ENCODE measurements at regions not wholly inside any gene's neighbourhood (a gene's known extent, or its start where the extent isn't known, plus 50 kb on each side); places are given as distances from the start of the nearest gene placed in this dataset.

- no peaks in the 10 kb centered on the region for H3K4me1 Mint-ChIP-seq
- Histone ChIP-seq H3K56ac (ENCODE audit: insufficient read length, low read depth, low read length) (no peak overlapping the region), H3K23me2 (ENCODE audit: insufficient read length, low read depth, low read length, poor library complexity, severe bottlenecking) (no peaks in the 10 kb centered on the region), H4K8ac (replicated peaks; ENCODE audit: insufficient read length, low read depth, low read length) (no peak overlapping the region), H2BK20ac (ENCODE audit: low read depth, low read length, poor library complexity, severe bottlenecking) (no peak overlapping the region), H3T11ph (ENCODE audit: low read length) (no peak overlapping the region), H3K79me2 (ENCODE audit: insufficient read depth, low read length) (no peaks in the 10 kb centered on the region), H3K79me1 (ENCODE audit: insufficient read depth, low read depth, low read length, poor library complexity, severe bottlenecking) (no peaks in the 10 kb centered on the region), H2BK120ac (ENCODE audit: low read depth, low read length, poor library complexity, severe bottlenecking) (no peak overlapping the region), H3K27me3 (ENCODE audit: insufficient read depth, low read length) (no peaks in the 10 kb centered on the region), H2BK15ac (ENCODE audit: low read depth, low read length) (no peak overlapping the region), H3K4ac (ENCODE audit: low read depth, low read length) (no peak overlapping the region), H3K27ac (ENCODE audit: insufficient read length, low read depth, low read length) (no peak overlapping the region), H3K4me1 (ENCODE audit: insufficient read depth, low read length) (no peaks in the 10 kb centered on the region), H2AK5ac (ENCODE audit: insufficient read length, low read length) (no peak overlapping the region), H2AFZ (ENCODE audit: low read length) (no peak overlapping the region), H4K5ac (ENCODE audit: insufficient read length, low read depth, low read length) (no peak overlapping the region), H3K23ac (ENCODE audit: insufficient read length, low read depth, low read length) (no peak overlapping the region), H3K4me2 (ENCODE audit: insufficient read depth, insufficient read length, low read length) (no peak overlapping the region), H3K9me3 (ENCODE audit: control insufficient read depth, low read depth, low read length) (no peaks in the 10 kb centered on the region), H4K91ac (ENCODE audit: insufficient read length, low read depth, low read length) (no peak overlapping the region), H4K20me1 (ENCODE audit: control insufficient read depth, insufficient read depth, insufficient read length) (no peaks in the 10 kb centered on the region), H2BK12ac (ENCODE audit: insufficient read length, low read depth, low read length) (no peak overlapping the region), H3K14ac (ENCODE audit: insufficient read depth, low read length) (no peak overlapping the region), H3K18ac (ENCODE audit: insufficient read length, low read depth, low read length) (no peak overlapping the region), H3K9ac (ENCODE audit: extremely low read depth, insufficient read length, low read length) (no peak overlapping the region), H2BK5ac (ENCODE audit: insufficient read length, low read length) (no peak overlapping the region)
- H3K27me3 Mint-ChIP-seq (ENCODE audit: low read depth), result no peaks in the 10 kb centered on the region
- WGBS (ENCODE audit: extremely low coverage, insufficient read length, low lambda C conversion rate), result no CpG with 5 or more reads among the region's 12 CpGs
- no peaks in the 10 kb centered on the region for H3K36me3 Mint-ChIP-seq (ENCODE audit: insufficient read depth in 1 of 3, low read depth in 3 of 3)
- H3K27ac Mint-ChIP-seq, result no peak overlapping the region
- no peak for DNase-seq
- TF ChIP-seq, protein P1, sequence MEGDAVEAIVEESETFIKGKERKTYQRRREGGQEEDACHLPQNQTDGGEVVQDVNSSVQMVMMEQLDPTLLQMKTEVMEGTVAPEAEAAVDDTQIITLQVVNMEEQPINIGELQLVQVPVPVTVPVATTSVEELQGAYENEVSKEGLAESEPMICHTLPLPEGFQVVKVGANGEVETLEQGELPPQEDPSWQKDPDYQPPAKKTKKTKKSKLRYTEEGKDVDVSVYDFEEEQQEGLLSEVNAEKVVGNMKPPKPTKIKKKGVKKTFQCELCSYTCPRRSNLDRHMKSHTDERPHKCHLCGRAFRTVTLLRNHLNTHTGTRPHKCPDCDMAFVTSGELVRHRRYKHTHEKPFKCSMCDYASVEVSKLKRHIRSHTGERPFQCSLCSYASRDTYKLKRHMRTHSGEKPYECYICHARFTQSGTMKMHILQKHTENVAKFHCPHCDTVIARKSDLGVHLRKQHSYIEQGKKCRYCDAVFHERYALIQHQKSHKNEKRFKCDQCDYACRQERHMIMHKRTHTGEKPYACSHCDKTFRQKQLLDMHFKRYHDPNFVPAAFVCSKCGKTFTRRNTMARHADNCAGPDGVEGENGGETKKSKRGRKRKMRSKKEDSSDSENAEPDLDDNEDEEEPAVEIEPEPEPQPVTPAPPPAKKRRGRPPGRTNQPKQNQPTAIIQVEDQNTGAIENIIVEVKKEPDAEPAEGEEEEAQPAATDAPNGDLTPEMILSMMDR (conservative IDR thresholded peaks at IDR 0.05), result no peak
- no peak overlapping the region for H3K4me3 Mint-ChIP-seq
- H3K9me3 Mint-ChIP-seq, result no peaks in the 10 kb centered on the region
These were observed 56.5 kb upstream of the HIF1A start for GRCh38 chr14:61638595-61639387.

Measured in H9 (cell line).